T-helper 2 cell (primary cell): ENCODE measurements at regions not wholly inside any gene's neighbourhood (a gene's known extent, or its start where the extent isn't known, plus 50 kb on each side); places are given as distances from the start of the nearest gene placed in this dataset.
"Not testable (repeated sequence)": the region's sequence is repeated elsewhere in the genome, so short reads cannot be mapped to it uniquely, and the experiment has no call there.

Source experiments
- DNase-seq, 5 experiments: peaks; one replicate each; pipeline versions ENCODE4 v3.0.0 to v3.0.0-alpha.2; 2012 to 2022

- no peak for DNase-seq
These were observed 293.1 kb upstream of the SEMA3C start for GRCh38 chr7:81211934-81212320.

GRCh38 chr7:81211204-81211933 lies 292.5 kb upstream of the SEMA3C start:
- no peak for DNase-seq

- no peak for DNase-seq
These were observed 291.6 kb upstream of the SEMA3C start for GRCh38 chr7:81210137-81211064.

GRCh38 chr7:81209059-81209458 lies 290.2 kb upstream of the SEMA3C start:
- no peak for DNase-seq

GRCh38 chr7:81207801-81208200 lies 288.9 kb upstream of the SEMA3C start:
- no peak for DNase-seq

GRCh38 chr7:81206667-81207360 lies 288.0 kb upstream of the SEMA3C start:
- DNase-seq: no peak

- no peak for DNase-seq
These were observed 287.4 kb upstream of the SEMA3C start for GRCh38 chr7:81206217-81206616.

GRCh38 chr7:81201188-81201587 lies 282.3 kb upstream of the SEMA3C start:
- DNase-seq: no peak

- DNase-seq: no peak
These were observed 279.9 kb upstream of the SEMA3C start for GRCh38 chr7:81198766-81199165.

- no peak for DNase-seq
These were observed 278.4 kb upstream of the SEMA3C start for GRCh38 chr7:81197266-81197665.

GRCh38 chr7:81195033-81195432 lies 276.2 kb upstream of the SEMA3C start:
- DNase-seq: no peak

GRCh38 chr7:81190997-81191768 lies 272.3 kb upstream of the SEMA3C start:
- DNase-seq: no peak

- DNase-seq: no peak
These were observed 268.9 kb upstream of the SEMA3C start for GRCh38 chr7:81187753-81188152.

- DNase-seq: no peak
These were observed 267.8 kb upstream of the SEMA3C start for GRCh38 chr7:81186691-81187090.

GRCh38 chr7:81185072-81185471 lies 266.2 kb upstream of the SEMA3C start:
- DNase-seq: no peak

- no peak for DNase-seq
These were observed 264.5 kb upstream of the SEMA3C start for GRCh38 chr7:81183326-81183725.

GRCh38 chr7:81182056-81182455 lies 263.2 kb upstream of the SEMA3C start:
- DNase-seq: not testable (repeated sequence)

GRCh38 chr7:81181066-81181465 lies 262.2 kb upstream of the SEMA3C start:
- DNase-seq: no peak

GRCh38 chr7:81180573-81180972 lies 261.7 kb upstream of the SEMA3C start:
- no peak for DNase-seq

- DNase-seq: no peak
These were observed 256.6 kb upstream of the SEMA3C start for GRCh38 chr7:81175275-81175940.

GRCh38 chr7:81173766-81174281 lies 255.0 kb upstream of the SEMA3C start:
- no peak for DNase-seq

- DNase-seq: no peak
These were observed 251.4 kb upstream of the SEMA3C start for GRCh38 chr7:81170291-81170690.
